NCI-H226 (cell line): ENCODE measurements at regions not wholly inside any gene's neighbourhood (a gene's known extent, or its start where the extent isn't known, plus 50 kb on each side); places are given as distances from the start of the nearest gene placed in this dataset.
"Not testable (repeated sequence)": the region's sequence is repeated elsewhere in the genome, so short reads cannot be mapped to it uniquely, and the experiment has no call there.

ENCODE experiments used
- DNase-seq: peaks from one replicate; pipeline ENCODE4 v3.0.0-alpha.2; 2015

DNA sequence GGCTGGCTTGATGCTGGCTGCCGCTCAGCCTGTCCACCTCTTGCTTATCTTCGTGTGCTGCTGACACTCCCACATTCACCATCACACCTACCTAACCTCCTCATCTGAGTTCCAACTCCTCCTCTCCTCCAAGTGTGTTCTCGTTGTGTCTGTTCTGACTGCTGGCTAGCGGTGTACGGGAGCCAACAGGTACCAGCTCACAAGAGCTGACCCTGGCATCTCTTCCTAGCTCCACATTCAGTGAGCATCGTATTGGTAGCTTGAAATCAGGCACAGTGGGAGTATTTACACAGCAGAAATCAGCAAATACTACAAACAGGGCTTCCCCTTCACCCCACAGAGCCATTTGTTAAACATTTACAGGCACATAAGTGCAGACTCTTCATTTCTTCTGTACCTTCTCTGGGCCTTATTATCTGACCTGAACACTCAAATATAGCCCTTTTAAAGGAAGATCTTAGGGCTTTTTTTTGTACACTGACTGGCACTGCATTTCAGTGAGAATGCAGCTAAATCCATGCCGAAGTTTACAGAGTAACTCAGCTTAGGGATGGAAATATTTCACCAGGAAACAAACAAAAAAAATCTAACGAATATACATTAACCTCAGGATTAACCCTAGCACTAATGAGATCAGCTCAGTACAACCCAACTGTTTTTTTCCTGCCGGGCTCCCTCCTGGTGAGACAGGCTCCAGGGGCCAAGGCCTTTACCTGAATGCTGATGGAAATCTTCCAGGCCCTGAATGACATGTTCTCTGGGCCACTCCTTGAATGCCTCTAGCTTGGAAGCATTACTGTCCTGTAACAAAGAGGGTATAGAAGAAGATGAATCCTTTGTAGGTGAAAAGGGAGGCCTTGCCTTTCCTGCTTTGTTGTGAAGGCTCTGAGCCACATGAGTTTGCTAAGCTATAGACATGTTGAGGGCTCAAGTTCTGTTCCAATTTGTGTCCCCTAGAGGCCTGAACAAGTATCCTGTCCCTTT, 150.5 kb upstream of the LPP start:
- no peak for DNase-seq

DNA sequence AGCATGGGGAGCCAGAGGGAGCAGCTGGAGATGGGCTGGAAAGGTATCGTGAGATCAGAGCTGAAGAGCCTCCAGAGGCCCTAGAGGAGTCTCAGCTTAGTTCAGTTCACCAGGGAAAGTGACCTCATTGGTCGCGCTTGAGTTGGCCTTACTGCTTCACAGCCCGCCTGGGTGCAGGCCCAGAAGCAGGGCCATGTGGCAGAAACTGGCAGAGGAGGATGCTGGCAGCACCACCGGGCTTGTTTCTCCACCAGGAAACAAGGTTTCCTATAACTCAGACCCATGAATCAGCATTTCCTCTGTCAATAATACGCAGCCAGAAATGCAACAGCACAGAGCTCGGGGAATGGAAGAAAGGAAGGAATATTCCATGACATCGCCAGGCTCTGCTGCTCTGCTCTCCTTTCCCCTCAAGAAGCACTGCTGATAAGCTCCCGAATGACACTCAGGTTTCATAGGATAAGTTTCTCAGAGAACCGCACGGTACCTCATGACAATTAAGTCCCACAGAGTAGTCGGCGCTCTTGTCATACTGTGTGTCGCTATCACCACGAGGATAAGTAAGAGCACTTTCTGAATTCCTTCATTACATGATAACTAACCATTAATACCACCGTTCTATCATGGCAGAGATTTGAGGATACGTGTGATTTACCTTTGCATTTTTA, 147.1 kb upstream of the LPP start:
- DNase-seq: peak; percentile 15

DNA sequence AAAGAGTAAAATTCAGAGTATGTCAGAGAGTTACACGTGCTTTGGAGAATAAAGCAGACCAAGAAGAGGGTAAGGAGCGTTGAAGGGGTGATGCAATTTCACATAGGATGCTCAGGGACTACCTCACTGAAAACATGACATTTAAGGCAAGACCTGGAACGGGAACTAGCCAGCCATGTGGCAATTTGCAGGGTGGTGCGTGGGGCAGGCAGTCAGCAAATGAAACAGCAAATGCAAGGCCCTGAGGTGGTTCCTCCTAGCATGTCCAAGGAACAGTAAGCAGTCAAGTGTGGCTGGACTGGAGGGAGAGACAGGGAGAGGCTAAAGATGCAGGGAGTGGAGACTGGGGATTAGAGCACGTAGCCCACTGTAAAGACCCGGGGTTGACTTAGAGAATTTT, 146.1 kb upstream of the LPP start:
- no peak for DNase-seq

DNA sequence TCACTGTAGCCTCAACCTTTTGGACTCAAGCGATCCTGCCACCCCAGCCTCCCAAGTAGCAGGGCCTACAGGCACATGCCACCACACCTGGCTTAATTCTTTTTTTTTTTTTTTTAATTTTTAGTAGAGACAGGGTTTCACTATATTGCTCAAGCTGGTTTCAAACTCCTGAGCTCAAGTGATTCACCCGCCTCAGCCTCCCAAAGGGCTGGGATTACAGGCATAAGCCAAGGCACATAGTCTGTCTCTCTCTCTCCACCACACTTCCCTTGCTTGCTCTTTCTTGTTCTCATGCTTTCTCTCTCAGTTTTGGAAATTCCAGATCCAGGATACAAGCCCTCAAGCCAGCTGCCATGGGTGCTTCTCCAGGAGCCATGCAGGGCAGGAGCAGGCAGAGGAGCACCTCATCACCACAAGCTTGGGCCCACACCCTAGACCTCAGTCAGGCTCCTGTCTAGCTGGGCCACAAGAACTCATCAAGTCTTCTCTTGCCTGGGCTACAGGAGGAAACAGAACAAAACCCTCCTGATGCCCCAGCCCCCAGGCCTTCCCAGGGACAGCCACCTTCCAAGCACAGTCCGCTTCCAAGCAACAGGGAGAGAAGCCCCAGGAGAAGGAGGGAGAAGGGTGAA, 145.3 kb upstream of the LPP start:
- DNase-seq: no peak

DNA sequence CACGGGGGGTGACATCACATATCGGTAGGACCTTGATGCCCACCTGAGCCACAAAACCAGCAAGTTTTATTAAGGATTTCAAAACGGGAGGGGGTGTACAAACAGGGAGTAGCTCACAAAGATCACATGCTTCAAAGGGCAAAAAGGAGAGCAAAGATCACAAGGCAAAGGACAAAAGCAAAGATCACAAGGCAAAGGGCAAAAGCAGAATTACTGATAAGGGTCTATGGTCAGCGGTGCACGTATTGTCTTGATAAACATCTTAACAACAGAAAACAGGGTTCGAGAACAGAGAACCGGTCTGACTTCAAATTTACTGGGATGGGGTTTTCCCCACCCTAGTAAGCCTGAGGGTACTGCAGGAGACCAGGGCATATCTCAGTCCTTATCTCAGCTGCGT, 143.5 kb upstream of the LPP start:
- DNase-seq: no peak

DNA sequence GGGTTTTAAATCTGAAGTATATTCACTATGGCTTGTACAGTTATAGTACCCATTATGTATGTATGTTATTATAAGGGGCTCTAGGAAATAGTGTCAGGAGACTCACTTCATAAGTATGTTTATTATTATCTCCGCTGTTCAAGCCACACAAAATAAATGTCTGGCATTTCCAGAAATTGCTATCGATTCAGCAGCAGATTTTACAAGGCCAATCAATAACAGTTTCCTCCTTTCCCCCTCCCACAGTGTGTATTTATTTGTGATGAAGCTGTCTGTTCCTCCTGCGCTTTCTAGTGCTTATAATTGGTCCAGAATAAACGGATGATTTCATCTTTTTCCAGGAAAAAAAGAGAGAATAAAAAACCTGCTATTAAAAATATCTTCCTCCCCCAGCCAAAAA, 134.2 kb upstream of the LPP start:
- DNase-seq: no peak

DNA sequence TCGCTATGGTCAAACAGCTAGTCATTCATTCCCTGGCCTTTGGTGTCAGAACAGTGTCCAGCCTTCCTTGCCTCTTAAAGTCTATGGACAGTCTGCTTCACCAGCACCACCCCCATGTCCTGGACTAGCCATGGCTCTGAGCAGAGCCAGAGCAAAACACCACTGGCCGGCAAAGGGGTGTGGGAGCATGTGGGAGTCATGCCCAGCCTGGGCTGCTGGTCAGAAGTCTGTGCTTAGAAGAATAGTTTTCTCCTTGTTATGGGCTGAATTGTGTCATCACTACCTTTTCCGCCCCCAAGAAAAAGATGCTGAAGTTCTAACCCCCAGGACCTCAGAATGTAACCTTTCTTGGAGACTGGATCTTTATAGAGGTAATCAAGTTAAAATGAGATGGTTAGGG, 132.9 kb upstream of the LPP start:
- DNase-seq: peak; percentile 75

DNA sequence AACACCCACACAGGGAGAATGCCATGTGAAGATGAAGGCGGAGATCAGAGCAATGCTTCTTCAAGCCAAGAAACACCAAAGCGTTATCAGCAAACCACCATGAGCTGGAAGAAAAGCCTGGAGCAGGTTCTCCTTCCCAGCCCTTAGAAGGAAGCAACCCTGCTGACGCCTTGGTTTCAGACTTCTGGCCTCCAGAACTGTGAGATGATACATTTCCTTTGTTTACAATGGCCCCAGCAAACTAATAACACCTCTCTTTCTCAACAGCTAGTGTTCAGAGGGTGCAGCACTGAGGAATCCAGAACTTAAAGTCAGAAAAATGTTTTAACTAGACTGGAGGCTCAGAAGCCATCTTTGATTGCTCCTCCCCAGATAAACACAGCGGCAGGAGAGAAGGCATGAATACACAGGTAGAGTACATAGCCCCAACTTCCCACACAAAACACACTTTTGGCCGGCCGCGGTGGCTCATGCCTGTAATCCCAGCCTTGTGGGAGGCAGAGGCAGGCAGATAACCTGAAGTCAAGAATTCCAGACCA, 132.4 kb upstream of the LPP start:
- peak; percentile 96 for DNase-seq

DNA sequence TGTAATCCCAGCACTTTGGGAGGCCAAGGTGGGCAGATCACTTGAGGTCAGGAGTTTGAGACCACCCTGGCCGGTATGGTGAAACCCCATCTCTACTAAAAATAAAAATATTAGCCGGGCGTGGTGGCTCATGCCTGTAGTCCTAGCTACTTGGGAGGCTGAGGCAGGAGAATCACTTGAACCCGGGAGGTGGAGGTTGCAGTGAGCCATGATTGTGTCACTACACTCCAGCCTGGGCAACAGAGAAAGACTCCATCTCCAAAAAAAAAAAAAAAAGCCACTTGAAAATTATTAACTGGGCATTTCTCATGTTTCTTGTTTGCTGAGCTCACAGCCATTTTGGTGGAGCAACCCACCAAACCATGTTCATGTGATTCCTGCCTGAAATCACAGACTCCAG, 131.1 kb upstream of the LPP start:
- DNase-seq: not testable (repeated sequence)

DNA sequence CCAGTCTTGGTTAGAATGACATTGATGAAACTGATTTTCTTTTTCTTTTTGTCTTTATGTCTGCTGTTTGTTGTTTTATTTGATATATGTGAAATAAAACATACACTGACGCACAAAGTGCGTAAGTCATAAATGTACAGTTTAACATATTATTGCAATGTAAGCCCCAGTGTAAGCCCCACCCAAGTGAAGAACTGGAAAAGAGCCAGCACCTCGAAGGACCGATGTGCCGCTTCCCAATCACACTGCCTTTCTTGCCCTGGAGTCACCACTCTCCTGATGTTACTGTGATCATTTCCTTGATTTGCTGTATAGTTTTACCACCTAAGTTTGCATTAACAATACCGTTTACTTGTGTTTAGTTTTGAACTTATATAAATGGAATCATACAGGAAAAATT, 128.4 kb upstream of the LPP start:
- DNase-seq: no peak

DNA sequence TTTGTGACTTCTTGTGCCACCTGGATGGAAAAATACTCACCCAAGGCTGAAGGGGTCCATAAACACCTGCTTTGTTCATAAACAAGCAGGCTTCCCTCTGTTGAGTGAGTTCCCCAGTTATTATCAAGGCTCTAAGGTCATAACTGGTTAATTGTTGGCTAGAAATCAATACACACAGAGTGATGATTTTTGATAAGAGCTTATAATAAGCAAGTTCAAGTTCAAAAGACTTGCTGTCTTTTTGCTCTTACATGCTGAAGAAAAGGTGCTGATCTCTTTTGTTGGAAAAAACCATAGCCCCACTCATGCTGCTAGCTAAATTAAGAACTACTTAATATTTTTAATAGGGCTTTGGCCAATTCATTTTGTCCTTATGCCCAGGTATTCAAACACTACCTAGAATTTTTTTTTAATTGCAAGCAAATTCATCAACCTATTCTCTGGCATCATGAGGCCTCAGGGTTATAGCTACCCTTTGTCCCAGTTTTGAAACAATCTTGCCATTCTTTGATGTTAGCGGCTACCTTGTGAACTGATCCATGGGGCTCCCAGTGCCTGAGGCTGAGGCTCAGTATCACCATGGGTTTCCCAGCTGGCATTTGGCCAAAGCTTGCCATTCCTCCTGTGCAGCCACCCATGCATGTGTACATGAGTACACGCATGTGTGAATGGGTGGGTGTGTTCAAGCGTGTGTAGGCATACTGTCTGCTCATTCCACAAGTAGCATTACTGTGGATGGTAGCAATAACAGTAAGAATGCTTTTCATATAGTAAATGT, 127.6 kb upstream of the LPP start:
- no peak for DNase-seq

DNA sequence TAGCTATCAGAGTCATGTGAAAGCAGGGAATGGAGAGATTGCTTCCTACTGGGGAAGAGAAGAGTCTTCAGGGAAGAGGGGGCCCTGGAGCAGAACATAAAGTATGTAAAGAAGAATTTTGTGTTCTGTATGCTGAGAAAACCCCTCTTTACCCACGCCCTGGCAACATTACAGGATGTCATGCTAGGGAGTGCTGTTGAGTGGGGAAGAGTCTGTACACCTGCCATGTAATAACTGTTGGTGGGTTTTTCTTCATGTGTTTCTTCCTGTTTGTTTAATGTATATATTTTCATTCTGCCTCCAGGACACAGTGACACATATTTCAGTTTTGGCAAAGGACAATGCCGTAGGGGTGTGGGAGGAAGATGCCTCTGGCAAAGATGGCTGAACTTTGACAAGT, 122.8 kb upstream of the LPP start:
- DNase-seq: no peak

DNA sequence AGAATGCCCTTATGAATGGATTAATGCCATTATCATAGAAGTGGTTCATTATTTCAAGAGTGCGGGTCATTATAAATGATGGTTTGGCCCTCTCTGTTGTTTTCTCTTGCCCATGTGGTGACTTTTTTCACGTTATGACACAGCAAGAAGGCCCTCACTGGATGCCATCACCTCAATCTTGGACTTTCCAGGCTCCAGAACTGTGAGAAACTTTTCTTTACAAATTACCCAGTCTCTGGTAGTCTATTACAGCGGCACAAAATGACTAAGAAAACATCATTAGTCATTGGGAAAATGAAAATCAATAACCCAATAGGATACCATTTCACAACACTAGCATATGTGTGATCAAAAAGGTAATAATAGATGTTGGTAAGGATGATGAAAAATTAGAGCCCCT, 119.0 kb upstream of the LPP start:
- no peak for DNase-seq

DNA sequence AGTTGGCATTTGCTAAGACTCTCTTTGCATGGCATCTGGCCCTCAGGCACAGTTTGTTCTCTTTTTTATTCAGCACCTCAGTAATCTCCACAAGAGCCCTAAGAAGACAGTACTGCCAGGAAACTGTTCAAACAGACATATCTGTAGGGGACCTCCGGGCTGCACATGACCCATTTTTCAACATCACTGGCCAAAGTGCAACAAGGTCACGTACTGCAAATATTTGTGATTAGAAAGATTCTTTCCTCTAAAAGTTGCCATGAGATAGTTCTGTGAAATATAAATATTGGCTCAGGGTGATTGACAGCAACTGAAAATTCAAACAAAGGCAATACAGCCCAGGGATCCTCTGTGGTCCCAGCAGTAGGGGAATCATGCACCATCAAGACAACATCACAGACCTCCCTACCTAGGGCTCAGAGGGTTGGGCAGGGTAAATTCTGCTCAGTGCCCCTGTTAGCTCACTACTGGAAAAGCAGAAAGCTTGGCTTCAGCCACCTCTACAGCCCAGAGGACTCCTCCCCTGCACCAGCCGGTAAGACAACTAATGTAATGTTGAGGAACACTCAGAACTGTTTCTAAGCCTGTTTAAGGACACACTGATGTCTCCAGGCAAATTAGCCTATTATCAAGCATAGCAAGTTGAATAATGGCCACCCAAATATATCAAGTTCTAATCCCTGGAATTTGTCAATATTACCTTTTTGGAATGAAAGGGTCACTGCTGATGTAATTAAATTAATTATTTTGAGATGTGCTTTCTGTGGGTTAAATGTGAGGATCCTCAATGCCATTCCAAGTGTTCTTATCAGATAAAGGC, 117.4 kb upstream of the LPP start:
- DNase-seq: no peak

DNA sequence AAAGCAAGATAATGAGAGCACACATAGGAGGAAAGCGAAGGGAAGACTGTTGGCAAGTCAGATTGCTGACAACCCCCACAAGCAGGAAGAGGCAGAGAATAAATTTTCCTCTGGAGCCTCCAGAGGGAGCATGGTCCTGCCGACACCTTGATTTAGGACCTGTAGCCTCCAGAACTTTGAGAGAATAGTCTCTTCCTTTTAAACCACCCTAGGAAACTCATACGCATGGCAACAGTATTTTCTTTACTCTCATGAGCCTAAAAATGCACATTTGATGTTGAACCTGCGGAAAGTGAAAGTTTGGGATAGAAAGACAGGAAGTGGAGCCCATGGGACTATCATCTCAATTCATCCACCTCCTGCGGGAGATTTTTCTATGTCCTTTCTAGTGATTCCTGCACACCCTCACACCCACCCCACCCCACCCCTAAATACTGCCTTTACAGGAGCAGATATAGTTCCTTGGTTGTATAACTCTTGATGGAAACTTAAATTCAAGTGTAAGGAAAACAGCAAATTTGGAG, 116.7 kb upstream of the LPP start:
- peak; percentile 49 for DNase-seq

DNA sequence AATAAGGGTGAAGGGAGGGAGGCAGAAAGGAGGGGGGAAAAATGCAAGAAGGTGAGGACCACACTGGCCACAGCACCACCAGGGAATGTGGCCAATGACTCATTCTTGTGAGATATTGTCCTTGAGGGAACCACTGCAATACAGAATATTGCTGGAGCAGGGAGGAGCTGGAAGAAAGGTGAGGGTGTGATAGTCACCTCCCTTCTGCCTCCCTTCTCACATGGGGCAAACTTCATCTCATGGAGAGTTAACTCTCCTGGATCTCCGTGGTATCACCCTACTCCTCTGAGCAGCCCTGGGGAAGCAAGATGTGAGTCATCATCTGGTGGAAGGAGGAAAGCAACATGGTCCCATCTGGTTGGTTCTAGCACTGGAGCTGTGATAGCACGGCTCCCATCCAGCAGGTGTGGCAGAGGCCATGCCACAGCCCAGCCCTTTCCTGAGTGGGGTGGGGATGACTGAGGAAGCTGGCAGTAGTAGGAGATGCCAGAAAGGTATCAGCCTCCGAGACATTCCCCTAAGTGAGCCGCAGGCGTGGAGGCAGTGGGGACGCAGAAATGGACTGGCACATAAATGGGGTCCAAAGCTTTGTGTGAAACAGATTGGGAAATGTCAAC, 115.9 kb upstream of the LPP start:
- DNase-seq: peak; percentile 58

DNA sequence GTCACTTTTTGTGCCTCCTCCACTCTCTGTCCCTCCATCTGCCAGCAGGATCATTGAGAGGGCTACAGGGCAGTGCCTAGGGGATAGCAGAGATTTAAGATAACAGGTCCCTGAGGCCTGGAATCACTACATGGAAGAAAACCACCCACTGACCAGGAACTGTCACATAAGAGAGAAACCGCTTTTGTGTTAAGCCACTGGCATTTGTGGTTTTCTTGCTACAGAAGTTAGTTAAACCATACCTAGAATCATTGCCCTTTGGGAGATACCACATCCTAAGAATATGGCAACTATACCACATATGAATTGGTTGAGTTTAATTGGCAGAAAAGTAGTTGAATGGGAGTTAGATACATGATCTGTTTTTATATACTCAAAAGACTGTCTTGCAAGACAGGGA, 112.8 kb upstream of the LPP start:
- DNase-seq: no peak

DNA sequence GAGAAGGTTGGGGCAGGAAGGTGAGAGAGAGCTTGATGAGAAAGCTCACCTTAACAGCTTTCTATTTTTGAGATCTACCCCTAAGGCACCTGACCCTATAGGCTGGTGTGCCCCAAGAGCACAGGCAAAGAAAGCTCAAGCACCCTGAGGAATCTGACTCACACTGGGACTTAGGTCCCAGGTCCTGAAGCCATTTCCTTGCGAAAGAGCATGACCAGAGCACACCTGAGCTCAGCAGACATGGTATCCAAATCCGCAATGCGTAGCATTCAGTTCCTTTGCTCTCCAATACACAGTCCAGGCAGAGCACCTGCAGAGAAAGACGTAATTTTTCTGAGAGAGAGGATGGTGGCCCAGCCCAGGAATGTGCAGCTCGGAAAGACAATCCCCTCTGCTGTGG, 112.1 kb upstream of the LPP start:
- DNase-seq: no peak

DNA sequence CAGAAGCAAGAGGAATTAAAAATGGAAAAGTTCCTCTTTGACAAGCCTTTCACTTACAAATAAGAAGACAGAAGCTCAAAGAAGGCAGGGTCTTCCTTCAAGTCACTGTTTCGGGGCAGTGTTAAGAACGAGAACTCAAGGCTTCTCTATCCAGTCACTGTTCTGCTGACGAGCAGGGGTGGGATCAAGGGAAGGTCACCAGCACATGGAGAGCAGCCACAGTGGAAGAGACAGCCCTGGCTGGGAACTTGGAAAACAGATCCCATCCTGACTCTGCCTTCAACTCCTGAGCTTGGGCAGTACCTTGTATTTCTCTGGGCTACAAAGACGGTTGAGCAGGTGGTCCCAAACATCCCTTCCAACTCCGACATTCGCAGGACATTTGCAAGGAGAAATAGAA, 111.5 kb upstream of the LPP start:
- no peak for DNase-seq

DNA sequence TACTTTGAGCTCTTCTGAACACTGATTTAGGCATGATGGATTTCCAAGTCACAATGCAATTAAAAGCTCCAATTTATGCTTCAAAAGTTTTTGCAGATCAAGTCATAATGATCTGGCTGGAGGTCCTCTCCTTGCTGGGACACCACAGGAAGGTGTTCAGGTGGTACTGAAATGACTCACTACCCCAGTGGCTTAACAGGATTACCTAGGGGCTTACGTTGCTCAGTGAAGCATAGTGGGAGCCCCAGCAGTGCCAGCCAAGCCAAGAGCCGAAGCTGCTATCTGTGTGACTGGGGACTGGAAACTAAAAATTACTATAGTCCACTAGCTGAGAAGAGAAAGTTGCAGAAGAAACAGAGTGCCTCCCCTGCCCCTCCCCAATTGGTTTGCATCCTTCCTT, 110.1 kb upstream of the LPP start:
- no peak for DNase-seq

DNA sequence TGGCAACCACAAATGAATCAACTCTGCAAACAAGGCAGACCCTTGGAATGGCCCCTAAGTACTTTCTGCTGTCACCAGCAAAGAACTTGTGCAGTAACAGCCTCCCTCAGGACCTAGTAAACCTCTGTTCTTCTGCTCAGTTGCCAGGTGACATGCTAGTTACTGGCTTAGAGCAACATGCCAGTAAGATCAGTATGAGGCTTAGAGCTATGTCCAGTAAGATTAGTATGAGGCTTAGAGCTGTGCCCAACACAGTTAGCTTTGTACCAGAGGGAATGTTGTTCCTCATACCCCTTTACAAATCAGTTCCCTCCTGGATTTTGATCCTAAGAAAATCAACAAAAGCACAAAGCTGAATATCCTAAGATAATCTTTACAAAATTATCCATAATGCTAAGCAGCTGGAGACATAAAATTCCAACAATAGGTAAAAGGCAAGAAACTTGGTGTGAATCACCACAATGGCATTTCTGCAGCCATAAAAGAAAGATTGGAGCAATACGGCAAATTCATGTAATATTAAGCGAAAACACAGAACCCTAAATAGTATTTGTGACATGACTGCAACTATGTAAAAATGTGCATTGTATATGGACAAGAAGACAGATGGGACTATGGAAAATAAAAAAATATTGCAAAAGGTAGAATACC, 107.3 kb upstream of the LPP start:
- DNase-seq: peak; percentile 16
